Activated CD8-positive, alpha-beta memory T cell treated with anti-CD3 and anti-CD28 coated beads for 24 hours (primary cell): ENCODE measurements at regions not wholly inside any gene's neighbourhood (a gene's known extent, or its start where the extent isn't known, plus 50 kb on each side); places are given as distances from the start of the nearest gene placed in this dataset.

ENCODE experiments used
- DNase-seq: peaks from one replicate; pipeline ENCODE4 v3.0.0-alpha.2; 2020

- no peak for DNase-seq
Observed at GRCh38 chr13:73696713-73697112, 437.5 kb downstream of the KLF12 start.

- DNase-seq: no peak
Observed at GRCh38 chr13:73696271-73696670, 437.9 kb downstream of the KLF12 start.

- no peak for DNase-seq
Observed at GRCh38 chr13:73695325-73695724, 438.9 kb downstream of the KLF12 start.

- DNase-seq: no peak
Observed at GRCh38 chr13:73693215-73693614, 441.0 kb downstream of the KLF12 start.

GRCh38 chr13:73691891-73692290 is 442.3 kb downstream of the KLF12 start:
- DNase-seq: no peak

GRCh38 chr13:73687929-73688328 is 446.3 kb downstream of the KLF12 start:
- no peak for DNase-seq

- no peak for DNase-seq
Observed at GRCh38 chr13:73687087-73687486, 447.1 kb downstream of the KLF12 start.

GRCh38 chr13:73684750-73685149 is 449.5 kb downstream of the KLF12 start:
- DNase-seq: no peak

GRCh38 chr13:73684286-73684685 is 449.9 kb downstream of the KLF12 start:
- no peak for DNase-seq

GRCh38 chr13:73683746-73684145 is 450.5 kb downstream of the KLF12 start:
- DNase-seq: no peak

- no peak for DNase-seq
Observed at GRCh38 chr13:73681779-73682178, 452.4 kb downstream of the KLF12 start.

GRCh38 chr13:73681015-73681414 is 453.2 kb downstream of the KLF12 start:
- DNase-seq: no peak

GRCh38 chr13:73677048-73677601 is 457.1 kb downstream of the KLF12 start:
- DNase-seq: no peak

- DNase-seq: no peak
Observed at GRCh38 chr13:73676550-73677047, 457.6 kb downstream of the KLF12 start.

- no peak for DNase-seq
Observed at GRCh38 chr13:73675821-73676220, 458.4 kb downstream of the KLF12 start.

GRCh38 chr13:73674570-73674969 is 459.6 kb downstream of the KLF12 start:
- DNase-seq: no peak

GRCh38 chr13:73673931-73674330 is 460.3 kb downstream of the KLF12 start:
- no peak for DNase-seq

GRCh38 chr13:73672492-73672891 is 461.7 kb downstream of the KLF12 start:
- no peak for DNase-seq

GRCh38 chr13:73671732-73672131 is 462.5 kb downstream of the KLF12 start:
- no peak for DNase-seq

- DNase-seq: no peak
Observed at GRCh38 chr13:73671011-73671410, 463.2 kb downstream of the KLF12 start.

GRCh38 chr13:73667756-73668155 is 466.4 kb downstream of the KLF12 start:
- DNase-seq: no peak

GRCh38 chr13:73665261-73665660 is 468.9 kb downstream of the KLF12 start:
- DNase-seq: no peak

GRCh38 chr13:73664851-73665250 is 469.4 kb downstream of the KLF12 start:
- DNase-seq: no peak

GRCh38 chr13:73662833-73663232 is 471.4 kb downstream of the KLF12 start:
- no peak for DNase-seq

- DNase-seq: no peak
Observed at GRCh38 chr13:73661687-73662425, 472.3 kb downstream of the KLF12 start.
